ENCODE measurements at regions not wholly inside any gene's neighbourhood (a gene's known extent, or its start where the extent isn't known, plus 50 kb on each side); places are given as distances from the start of the nearest gene placed in this dataset.
A peak's percentile ranks its signal among the peaks of the same experiment; 100 is the strongest.

GRCh38 chr15:47349179-47349578 lies 368.1 kb upstream of the SEMA6D start:
- Histone ChIP-seq H3K9me3 (ENCODE audit: insufficient read depth, low read depth, low read length) (no peaks in the 10 kb centered on the region), H2AK5ac (ENCODE audit: low read length) (no peak overlapping the region), H3K18ac (ENCODE audit: low read length) (no peak overlapping the region), H2BK5ac (ENCODE audit: low read depth, low read length, poor library complexity) (no peak overlapping the region), H3K4me1 (ENCODE audit: control insufficient read depth in 1 of 2, insufficient read depth in 2 of 2, low read length in 2 of 2) (no peaks in the 10 kb centered on the region), H3K27me3 (ENCODE audit: insufficient read depth, low read length) (no peaks in the 10 kb centered on the region), H3K27ac (ENCODE audit: low read depth, low read length) (no peak overlapping the region), H3K79me2 (ENCODE audit: control insufficient read depth, insufficient read depth, low read length, poor library complexity) (no peaks in the 10 kb centered on the region), H3K4me2 (ENCODE audit: low read length) (no peak overlapping the region), H4K12ac (ENCODE audit: low read depth, low read length) (no peak overlapping the region), H2BK120ac (ENCODE audit: insufficient read depth, low read length, poor library complexity) (no peak overlapping the region), H3K14ac (ENCODE audit: low read length) (no peak overlapping the region), H2BK12ac (ENCODE audit: low read length) (no peak overlapping the region), H3K23ac (ENCODE audit: low read length) (no peak overlapping the region), H3K4ac (ENCODE audit: low read depth, low read length) (no peak overlapping the region), H3K79me1 (ENCODE audit: low read length) (no peaks in the 10 kb centered on the region), H3K4me3 (ENCODE audit: low read depth, low read length) (no peak overlapping the region), H2AFZ (ENCODE audit: insufficient read depth, low read length, poor library complexity) (no peak overlapping the region), H4K8ac (ENCODE audit: low read depth, low read length) (no peak overlapping the region), H4K91ac (ENCODE audit: low read depth, low read length) (no peak overlapping the region), H3K36me3 (ENCODE audit: control insufficient read depth in 1 of 2, insufficient read depth in 2 of 2, low read length in 2 of 2) (no peaks in the 10 kb centered on the region), H3K9ac (ENCODE audit: low read length) (no peak overlapping the region)
- DNase-seq: no peak
- WGBS (ENCODE audit: extremely low coverage, insufficient coverage, insufficient read length): no CpG with 5 or more reads among the region's 2 CpGs

GRCh38 chr15:47351501-47351900 lies 365.8 kb upstream of the SEMA6D start:
- H3K4me3 ChIP-seq (ENCODE audit: low read depth, low read length): no peak overlapping the region
- no peaks in the 10 kb centered on the region for H3K36me3 ChIP-seq (ENCODE audit: control insufficient read depth in 1 of 2, insufficient read depth in 2 of 2, low read length in 2 of 2)
- no peak overlapping the region for H3K9ac ChIP-seq (ENCODE audit: low read length)
- no peaks in the 10 kb centered on the region for H3K4me1 ChIP-seq (ENCODE audit: control insufficient read depth in 1 of 2, insufficient read depth in 2 of 2, low read length in 2 of 2)
- no peak overlapping the region for H2BK5ac ChIP-seq (ENCODE audit: low read depth, low read length, poor library complexity)
- H3K79me2 ChIP-seq (ENCODE audit: control insufficient read depth, insufficient read depth, low read length, poor library complexity): no peaks in the 10 kb centered on the region
- no peak overlapping the region for H2AK5ac ChIP-seq (ENCODE audit: low read length)
- no peaks in the 10 kb centered on the region for H3K27me3 ChIP-seq (ENCODE audit: insufficient read depth, low read length)
- no peak overlapping the region for H2BK120ac ChIP-seq (ENCODE audit: insufficient read depth, low read length, poor library complexity)
- no peak overlapping the region for H3K4ac ChIP-seq (ENCODE audit: low read depth, low read length)
- H3K14ac ChIP-seq (ENCODE audit: low read length): no peak overlapping the region
- H3K18ac ChIP-seq (ENCODE audit: low read length): no peak overlapping the region
- H2AFZ ChIP-seq (ENCODE audit: insufficient read depth, low read length, poor library complexity): no peak overlapping the region
- H3K23ac ChIP-seq (ENCODE audit: low read length): no peak overlapping the region
- no peak overlapping the region for H4K91ac ChIP-seq (ENCODE audit: low read depth, low read length)
- no peaks in the 10 kb centered on the region for H3K9me3 ChIP-seq (ENCODE audit: insufficient read depth, low read depth, low read length)
- no peak overlapping the region for H2BK12ac ChIP-seq (ENCODE audit: low read length)
- no peak overlapping the region for H3K27ac ChIP-seq (ENCODE audit: low read depth, low read length)
- no peak overlapping the region for H4K12ac ChIP-seq (ENCODE audit: low read depth, low read length)
- H3K4me2 ChIP-seq (ENCODE audit: low read length): no peak overlapping the region
- peak in 1 of 2 donors; percentile 65 for DNase-seq
- no peak overlapping the region for H4K8ac ChIP-seq (ENCODE audit: low read depth, low read length)
- H3K79me1 ChIP-seq (ENCODE audit: low read length): no peaks in the 10 kb centered on the region

DNA sequence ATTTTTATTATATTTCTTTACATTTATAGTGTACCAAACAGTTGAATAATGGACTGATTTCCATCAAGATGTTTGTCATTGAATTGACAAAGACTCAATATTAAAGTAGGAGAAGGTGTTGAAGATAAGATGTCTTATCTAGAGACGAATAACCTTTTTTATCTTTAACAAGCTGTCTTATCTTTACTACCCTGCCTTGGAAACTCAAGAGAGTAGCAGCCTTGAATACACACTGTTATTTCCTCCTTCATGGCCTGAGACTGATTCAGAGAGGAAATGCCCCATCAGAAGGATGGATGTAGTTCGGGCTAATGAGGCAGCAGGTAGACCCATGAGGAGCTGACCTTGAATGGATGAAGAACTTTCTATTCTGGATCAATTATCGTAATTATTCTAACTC lies 365.1 kb upstream of the SEMA6D start:
- H4K8ac ChIP-seq (ENCODE audit: low read depth, low read length): no peak overlapping the region
- H2BK5ac ChIP-seq (ENCODE audit: low read depth, low read length, poor library complexity): no peak overlapping the region
- H2BK12ac ChIP-seq (ENCODE audit: low read length): no peak overlapping the region
- no peak overlapping the region for H3K4ac ChIP-seq (ENCODE audit: low read depth, low read length)
- no peak overlapping the region for H2AFZ ChIP-seq (ENCODE audit: insufficient read depth, low read length, poor library complexity)
- no peak overlapping the region for H3K14ac ChIP-seq (ENCODE audit: low read length)
- H3K27ac ChIP-seq (ENCODE audit: low read depth, low read length): no peak overlapping the region
- no peak overlapping the region for H2BK120ac ChIP-seq (ENCODE audit: insufficient read depth, low read length, poor library complexity)
- H3K4me2 ChIP-seq (ENCODE audit: low read length): no peak overlapping the region
- no peak overlapping the region for H3K18ac ChIP-seq (ENCODE audit: low read length)
- DNase-seq: peak in 1 of 2 donors; percentile 56
- H3K79me2 ChIP-seq (ENCODE audit: control insufficient read depth, insufficient read depth, low read length, poor library complexity): no peaks in the 10 kb centered on the region
- H3K79me1 ChIP-seq (ENCODE audit: low read length): no peaks in the 10 kb centered on the region
- H4K12ac ChIP-seq (ENCODE audit: low read depth, low read length): no peak overlapping the region
- H2AK5ac ChIP-seq (ENCODE audit: low read length): no peak overlapping the region
- no peak overlapping the region for H3K9ac ChIP-seq (ENCODE audit: low read length)
- H3K4me1 ChIP-seq (ENCODE audit: control insufficient read depth in 1 of 2, insufficient read depth in 2 of 2, low read length in 2 of 2): no peaks in the 10 kb centered on the region
- no peaks in the 10 kb centered on the region for H3K9me3 ChIP-seq (ENCODE audit: insufficient read depth, low read depth, low read length)
- H3K27me3 ChIP-seq (ENCODE audit: insufficient read depth, low read length): no peaks in the 10 kb centered on the region
- no peaks in the 10 kb centered on the region for H3K36me3 ChIP-seq (ENCODE audit: control insufficient read depth in 1 of 2, insufficient read depth in 2 of 2, low read length in 2 of 2)
- no peak overlapping the region for H4K91ac ChIP-seq (ENCODE audit: low read depth, low read length)
- no peak overlapping the region for H3K4me3 ChIP-seq (ENCODE audit: low read depth, low read length)
- no CpG with 5 or more reads among the region's 3 CpGs for WGBS (ENCODE audit: extremely low coverage, insufficient coverage, insufficient read length)
- H3K23ac ChIP-seq (ENCODE audit: low read length): no peak overlapping the region

DNA sequence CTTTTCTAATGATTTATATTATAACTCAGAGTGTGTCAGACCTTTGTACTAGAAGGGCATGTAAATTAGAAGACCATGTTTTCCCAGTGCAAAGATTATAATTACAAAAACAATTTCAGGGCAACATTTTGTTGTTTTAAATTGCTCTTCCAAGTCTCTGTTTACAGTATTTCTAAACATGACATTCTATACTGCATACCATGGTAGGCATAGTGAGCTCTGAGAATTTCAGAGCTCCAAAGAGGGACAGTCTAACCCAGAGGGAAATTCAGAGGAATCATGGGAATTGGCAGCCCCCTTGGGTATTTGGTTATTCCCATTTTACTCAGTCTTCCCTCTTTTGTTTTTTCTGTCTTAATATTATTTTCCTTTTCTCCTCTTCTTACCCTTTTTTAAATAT lies 361.5 kb upstream of the SEMA6D start:
- Histone ChIP-seq H3K79me2 (ENCODE audit: control insufficient read depth, insufficient read depth, low read length, poor library complexity) (no peaks in the 10 kb centered on the region), H2BK12ac (ENCODE audit: low read length) (no peak overlapping the region), H4K91ac (ENCODE audit: low read depth, low read length) (no peak overlapping the region), H2AFZ (ENCODE audit: insufficient read depth, low read length, poor library complexity) (no peak overlapping the region), H4K12ac (ENCODE audit: low read depth, low read length) (no peak overlapping the region), H3K27ac (ENCODE audit: low read depth, low read length) (no peak overlapping the region), H3K27me3 (ENCODE audit: insufficient read depth, low read length) (no peaks in the 10 kb centered on the region), H3K4me1 (ENCODE audit: control insufficient read depth in 1 of 2, insufficient read depth in 2 of 2, low read length in 2 of 2) (no peaks in the 10 kb centered on the region), H3K18ac (ENCODE audit: low read length) (no peak overlapping the region), H3K79me1 (ENCODE audit: low read length) (no peaks in the 10 kb centered on the region), H3K9ac (ENCODE audit: low read length) (no peak overlapping the region), H3K4me3 (ENCODE audit: low read depth, low read length) (no peak overlapping the region), H2BK5ac (ENCODE audit: low read depth, low read length, poor library complexity) (no peak overlapping the region), H2BK120ac (ENCODE audit: insufficient read depth, low read length, poor library complexity) (no peak overlapping the region), H3K4me2 (ENCODE audit: low read length) (no peak overlapping the region), H3K9me3 (ENCODE audit: insufficient read depth, low read depth, low read length) (no peaks in the 10 kb centered on the region), H3K23ac (ENCODE audit: low read length) (no peak overlapping the region), H3K14ac (ENCODE audit: low read length) (no peak overlapping the region), H3K36me3 (ENCODE audit: control insufficient read depth in 1 of 2, insufficient read depth in 2 of 2, low read length in 2 of 2) (no peaks in the 10 kb centered on the region), H3K4ac (ENCODE audit: low read depth, low read length) (no peak overlapping the region), H2AK5ac (ENCODE audit: low read length) (no peak overlapping the region), H4K8ac (ENCODE audit: low read depth, low read length) (no peak overlapping the region)
- no peak for DNase-seq

GRCh38 chr15:47356297-47356696 lies 361.0 kb upstream of the SEMA6D start:
- no peak overlapping the region for H2BK5ac ChIP-seq (ENCODE audit: low read depth, low read length, poor library complexity)
- no peak overlapping the region for H4K91ac ChIP-seq (ENCODE audit: low read depth, low read length)
- no peak overlapping the region for H2AK5ac ChIP-seq (ENCODE audit: low read length)
- no peak overlapping the region for H3K9ac ChIP-seq (ENCODE audit: low read length)
- H3K18ac ChIP-seq (ENCODE audit: low read length): no peak overlapping the region
- DNase-seq: no peak
- no peaks in the 10 kb centered on the region for H3K4me1 ChIP-seq (ENCODE audit: control insufficient read depth in 1 of 2, insufficient read depth in 2 of 2, low read length in 2 of 2)
- no peaks in the 10 kb centered on the region for H3K79me1 ChIP-seq (ENCODE audit: low read length)
- no peak overlapping the region for H4K8ac ChIP-seq (ENCODE audit: low read depth, low read length)
- H3K23ac ChIP-seq (ENCODE audit: low read length): no peak overlapping the region
- H2BK12ac ChIP-seq (ENCODE audit: low read length): no peak overlapping the region
- H2BK120ac ChIP-seq (ENCODE audit: insufficient read depth, low read length, poor library complexity): no peak overlapping the region
- H3K4ac ChIP-seq (ENCODE audit: low read depth, low read length): no peak overlapping the region
- H3K27me3 ChIP-seq (ENCODE audit: insufficient read depth, low read length): no peaks in the 10 kb centered on the region
- no peak overlapping the region for H4K12ac ChIP-seq (ENCODE audit: low read depth, low read length)
- no peaks in the 10 kb centered on the region for H3K36me3 ChIP-seq (ENCODE audit: control insufficient read depth in 1 of 2, insufficient read depth in 2 of 2, low read length in 2 of 2)
- no peak overlapping the region for H3K4me2 ChIP-seq (ENCODE audit: low read length)
- no peak overlapping the region for H3K14ac ChIP-seq (ENCODE audit: low read length)
- no peak overlapping the region for H3K4me3 ChIP-seq (ENCODE audit: low read depth, low read length)
- H3K9me3 ChIP-seq (ENCODE audit: insufficient read depth, low read depth, low read length): no peaks in the 10 kb centered on the region
- H2AFZ ChIP-seq (ENCODE audit: insufficient read depth, low read length, poor library complexity): no peak overlapping the region
- H3K79me2 ChIP-seq (ENCODE audit: control insufficient read depth, insufficient read depth, low read length, poor library complexity): no peaks in the 10 kb centered on the region
- no CpG with 5 or more reads among the region's 2 CpGs for WGBS (ENCODE audit: extremely low coverage, insufficient coverage, insufficient read length)
- no peak overlapping the region for H3K27ac ChIP-seq (ENCODE audit: low read depth, low read length)
